Heart right ventricle (tissue), 16 donors: ENCODE measurements at regions not wholly inside any gene's neighbourhood (a gene's known extent, or its start where the extent isn't known, plus 50 kb on each side); places are given as distances from the start of the nearest gene placed in this dataset.

Experiments
- ATAC-seq, 8 donors: fragments of 200-7000 bp; cut with Tn5 transposase; one replicate each; pipeline ENCODE4 v1.9.1; 2020; ENCODE audit warnings: mild to moderate bottlenecking in 8 of 8, moderate library complexity in 8 of 8, moderate number of reproducible peaks in 1 of 8
- DNase-seq, 2 donors: peaks; one replicate each; pipeline ENCODE4 v3.0.0-alpha.2; 2020
- H3K27ac ChIP-seq, 10 donors: fragments of 200-600 bp; sonication (generic) in 2 of 10; one replicate each; pipeline versions ENCODE4 v1.5.0 to v1.8.0; 2020 to 2022; ENCODE audit warnings: mild to moderate bottlenecking in 3 of 10
- H3K27me3 ChIP-seq, 7 donors: fragments of 200-600 bp; one replicate each; pipeline ENCODE4 v1.8.0; 2021 to 2022; ENCODE audit warnings: mild to moderate bottlenecking in 2 of 7
- H3K36me3 ChIP-seq, 9 donors: fragments of 200-600 bp; sonication (generic) in 1 of 9; one replicate each; pipeline versions ENCODE4 v1.5.0 to v1.8.0; 2020 to 2022; ENCODE audit warnings: mild to moderate bottlenecking in 2 of 9
- H3K4me1 ChIP-seq, 9 donors: fragments of 200-600 bp; sonication (generic) in 1 of 9; one replicate each; pipeline versions ENCODE4 v1.5.0 to v1.8.0; 2020 to 2022; ENCODE audit warnings: mild to moderate bottlenecking in 4 of 9
- H3K4me3 ChIP-seq, 10 donors: fragments of 200-600 bp; sonication (generic) in 2 of 10; one replicate each; pipeline versions ENCODE4 v1.5.0 to v1.8.0; 2020 to 2022; ENCODE audit warnings: mild to moderate bottlenecking in 7 of 10, moderate library complexity in 2 of 10
- H3K9me3 ChIP-seq, 11 donors: fragments of 200-600 bp in 10 of 11; sonication (generic) in 2 of 11; one replicate each; pipeline versions ENCODE4 v1.5.0 to v1.8.0; 2013 to 2022; ENCODE audit warnings: mild to moderate bottlenecking in 2 of 11, control low read depth in 1 of 11, moderate library complexity in 1 of 11
- CTCF ChIP-seq, 9 donors: fragments of 200-600 bp; sonication (generic) in 2 of 9; IDR thresholded peaks; one replicate each; pipeline versions ENCODE4 v1.5.0 to v1.8.0; 2021 to 2022; ENCODE audit warnings: antibody characterized with exemption in 9 of 9, mild to moderate bottlenecking in 5 of 9, moderate library complexity in 1 of 9
- WGBS, 2 donors: extraction: QIAGEN DNeasy Blood & Tissue Kit; methylation state at CpG; one replicate each; pipeline ENCODE4 v1.1.7; 2013; ENCODE audit warnings: inconsistent platforms in 1 of 2; 5-methylcytosine and 5-hydroxymethylcytosine counted together
- intact Hi-C, 10 donors: fragments of 100-400 bp; cut with DNase I; formaldehyde crosslinking; loops; one replicate each; pipeline versions ENCODE4 v1.11.1 to v1.14.2; 2022
- donor health status: Arrhythmogenic right ventricular cardiomyopathy.
- donor health status: ischemic (EF 13 %, LVEDD 7.1; RV severe dilation, severe dysfunction).
- donor health status: healthy with polysubstance abuse.
- donor health status: DM: no; HTN: yes; CAD: no.
- donor health status: DM: no; HTN: no; CAD: no.
- donor health status: ischemic (EF 25% LVEDD 6.9; RV normal size, moderate dysfunction).
- donor health status: ischemic (EF 25% LVEDD 5.7; RV mildly dilated, moderate dysfunction).
- donor health status: healthy.
- donor health status: DM: yes; HTN: yes; CAD: no.
- donor health status: Ischemic cardiomyopathy.
- donor health status: ischemic (EF 35%, LVEDD 5.7; RV mildly dilated, moderate dysfunction).
- donor health status: nonischemic (EF 11% LVEDD 7.7; RV severe dilation, severe dysfunction).
- donor health status: DM: yes; HTN: yes; CAD: no.
- donor health status: PGD.
- donor health status: ischemic (EF 29% LVEDD 5.4; RV normal size, mild dysfunction).
- donor health status: nonischemic (EF 23%, LVEDD 6.1; RV moderate dilation, normal function).

GRCh38 chr5:168046163-168046562, 245.3 kb upstream of the WWC1 start:
- Histone ChIP-seq H3K9me3 (no peaks in the 10 kb centered on the region), H3K36me3 (no peaks in the 10 kb centered on the region), H3K4me1 (peaks cover 0 to 29% (median 16%) of the 10 kb centered on the region in 9 donors), H3K27ac (peak overlapping the region in 1 of 10 donors; percentile 41), H3K27me3 (no peaks in the 10 kb centered on the region), H3K4me3 (no peak overlapping the region)
- ATAC-seq = no peak
- no peak for TF ChIP-seq CTCF (IDR thresholded peaks at IDR 0.05)
- intact Hi-C loops = loop anchor here in 4 of 10 donors (10.0 kb wide), 1 partner anchor 321 kb away; no protein-coding TSS in a partner anchor
- no peak for DNase-seq
- 20 to 27% methylated on average over 4 of the region's 4 CpGs for WGBS, 2 donors

GRCh38 chr5:168047043-168047668, 244.3 kb upstream of the WWC1 start:
- ATAC-seq (peak; percentile 57 to 87 (median 82)), DNase-seq (peak in 1 of 2 donors; percentile 58)
- H3K36me3 ChIP-seq = no peaks in the 10 kb centered on the region
- no peaks in the 10 kb centered on the region for H3K9me3 ChIP-seq
- H3K4me1 ChIP-seq = peaks cover 0 to 29% (median 15%) of the 10 kb centered on the region in 9 donors
- H3K27me3 ChIP-seq = no peaks in the 10 kb centered on the region
- TF ChIP-seq CTCF (IDR thresholded peaks at IDR 0.05) = peak in 6 of 9 donors; percentile 33 to 61 (median 51)
- H3K4me3 ChIP-seq = no peak overlapping the region
- WGBS, 2 donors = 31 to 33% methylated on average over 11 of the region's 11 CpGs
- peak overlapping the region in 5 of 10 donors; percentile 8 to 41 (median 31) for H3K27ac ChIP-seq
- intact Hi-C loops = loop anchor here in 4 of 10 donors (10.0 kb wide), 1 partner anchor 322 kb away; no protein-coding TSS in a partner anchor

- 27 to 29% methylated on average over 1 of the region's 1 CpG for WGBS, 2 donors
- Histone ChIP-seq H3K4me3 (no peak overlapping the region), H3K9me3 (no peaks in the 10 kb centered on the region), H3K36me3 (no peaks in the 10 kb centered on the region), H3K4me1 (peaks cover 0 to 29% (median 14%) of the 10 kb centered on the region in 9 donors), H3K27ac (peak overlapping the region in 4 of 10 donors; percentile 8 to 41 (median 28)), H3K27me3 (no peaks in the 10 kb centered on the region)
- peak in 1 of 9 donors; percentile 6 for TF ChIP-seq CTCF (IDR thresholded peaks at IDR 0.05)
- ATAC-seq (peak; percentile 85 to 95 (median 91)), DNase-seq (peak; percentile 65 to 66)
- intact Hi-C loops = loop anchor here in 4 of 10 donors (10.0 kb wide), 1 partner anchor 323 kb away; no protein-coding TSS in a partner anchor
These were observed 243.8 kb upstream of the WWC1 start for GRCh38 chr5:168047669-168048111.

GRCh38 chr5:168048486-168048885, 243.0 kb upstream of the WWC1 start:
- Histone ChIP-seq H3K36me3 (no peaks in the 10 kb centered on the region), H3K27me3 (no peaks in the 10 kb centered on the region), H3K27ac (peak overlapping the region in 2 of 10 donors; percentile 20 to 41), H3K4me1 (peaks cover 0 to 29% (median 14%) of the 10 kb centered on the region in 9 donors), H3K4me3 (no peak overlapping the region), H3K9me3 (no peaks in the 10 kb centered on the region)
- no peak for DNase-seq
- no peak for TF ChIP-seq CTCF (IDR thresholded peaks at IDR 0.05)
- 82 to 91% methylated on average over 1 of the region's 1 CpG for WGBS, 2 donors
- no peak for ATAC-seq
- intact Hi-C loops = loop anchor here in 4 of 10 donors (10.0 kb wide), 1 partner anchor 324 kb away; no protein-coding TSS in a partner anchor
